GM23338 (cell line): ENCODE measurements at regions not wholly inside any gene's neighbourhood (a gene's known extent, or its start where the extent isn't known, plus 50 kb on each side); places are given as distances from the start of the nearest gene placed in this dataset.

Experiments used
- CREB1 ChIP-seq: fragments of 250-450 bp; sonication (Bioruptor Pico); IDR thresholded peaks from 2 replicates; pipeline ENCODE4 v1.5.0; 2020; ENCODE audit warnings: low read depth, mild to moderate bottlenecking, moderate library complexity
- CTCF ChIP-seq, 2 experiments: fragments of 200-600 bp in 1 of 2; sonication (generic) in 1 of 2; conservative IDR thresholded peaks; 2 replicates each; pipeline versions ENCODE4 v1.5.1 to v1.6.1; 2016 to 2017; ENCODE audit warnings: antibody characterized with exemption in 2 of 2, low read depth in 2 of 2, mild to moderate bottlenecking in 2 of 2, moderate library complexity in 1 of 2
- EZH2 ChIP-seq: fragments of 200-600 bp; sonication (generic); IDR thresholded peaks from one replicate; pipeline ENCODE4 v1.8.0; 2017; ENCODE audit warnings: antibody characterized with exemption, mild to moderate bottlenecking, low read depth; ENCODE audit not compliant: unreplicated experiment
- EZH2phosphoT487 ChIP-seq: fragments of 200-600 bp; sonication (generic); IDR thresholded peaks from one replicate; pipeline ENCODE4 v1.8.1; 2018; ENCODE audit warnings: antibody characterized with exemption; ENCODE audit not compliant: unreplicated experiment
- JUNB ChIP-seq: IDR thresholded peaks from one replicate; pipeline ENCODE4 v1.6.1; 2016; ENCODE audit warnings: antibody characterized with exemption; ENCODE audit not compliant: unreplicated experiment
- NANOG ChIP-seq: IDR thresholded peaks from 2 replicates; pipeline ENCODE4 v1.6.1; 2016; ENCODE audit warnings: antibody characterized with exemption, borderline replicate concordance
- POLR2AphosphoS5 ChIP-seq: IDR thresholded peaks from 2 replicates; pipeline ENCODE4 v1.6.1; 2016; ENCODE audit warnings: antibody characterized with exemption, low read depth
- REST ChIP-seq: IDR thresholded peaks from one replicate; pipeline ENCODE4 v1.6.1; 2018; ENCODE audit warnings: antibody characterized with exemption; ENCODE audit not compliant: unreplicated experiment
- STAT1 ChIP-seq: IDR thresholded peaks from one replicate; pipeline ENCODE4 v1.6.1; 2016; ENCODE audit warnings: antibody characterized with exemption; ENCODE audit not compliant: unreplicated experiment
- ZNF331 ChIP-seq: fragments of 250-450 bp; sonication (Bioruptor Pico); IDR thresholded peaks from 2 replicates; pipeline ENCODE4 v1.5.0; 2020; ENCODE audit warnings: low read depth, mild to moderate bottlenecking, moderate library complexity

- TF ChIP-seq CTCF (conservative IDR thresholded peaks at IDR 0.05; ENCODE audit: low read depth in 2 of 2) (no peak), POLR2AphosphoS5 (no peak), EZH2phosphoT487 (no peak), EZH2 (no peak), ZNF331 (CRISPR knock-in tag) (no peak), STAT1 (no peak), NANOG (no peak), JUNB (no peak), REST (no peak), CREB1 (no peak)
Measured at GRCh38 chr9:26508897-26509296, 383.7 kb downstream of the CAAP1 start.
